HepG2 (cell line): ENCODE measurements at regions not wholly inside any gene's neighbourhood (a gene's known extent, or its start where the extent isn't known, plus 50 kb on each side); places are given as distances from the start of the nearest gene placed in this dataset.

Experiments
- ATAC-seq: fragments of 200-7000 bp; cut with Tn5 transposase; 3 replicates; pipeline ENCODE4 v1.9.1; 2020; ENCODE audit warnings: mild to moderate bottlenecking, moderate library complexity
- BruUV-seq: library from RNA; stranded (reverse); fragments of 400-500 nt; replicated peaks from 2 replicates; lab custom pipeline; 2021; lab: Mats Ljungman, UMichigan
- CTCF ChIA-PET: fragments of 300-600 bp; formaldehyde crosslinking; extraction: SDS; loops from one replicate; lab custom pipeline; 2021; ENCODE audit warnings: low total read pairs, inconsistent platforms, low intra/inter-chr PET ratio; lab: Yijun Ruan, JAX
- POLR2A ChIA-PET: fragments of 350-600 bp; sonication (Branson Sonifier 250); formaldehyde crosslinking; loops from one replicate; lab custom pipeline; 2020; ENCODE audit warnings: antibody characterized with exemption, inconsistent platforms; lab: Yijun Ruan, JAX
- DNase-seq: peaks from one replicate; pipeline ENCODE4 v3.0.0-alpha.2; 2015; ENCODE audit warnings: low spot score
- FAIRE-seq: peaks from 3 replicates; lab custom pipeline; 2011; peaks lifted over from hg19 to GRCh38; lab: Jason Lieb, UNC
- H2AFZ ChIP-seq: one replicate; pipeline ENCODE4 v1.6.1; 2011; ENCODE audit warnings: low read length, inconsistent platforms
- H3K27ac ChIP-seq: fragments of 300-600 bp; 3 replicates; pipeline ENCODE4 v1.8.0; 2011; ENCODE audit warnings: mixed run types, mild to moderate bottlenecking, mixed read lengths, low read length, inconsistent platforms; ENCODE audit not compliant: insufficient read depth; ENCODE audit errors: extremely low read length
- H3K27me3 ChIP-seq, 2 experiments: fragments of 200-600 bp in 1 of 2; 2 replicates in 1 of 2; 3 replicates in 1 of 2; pipeline versions ENCODE4 v1.6.0 to v1.8.0; 2011; ENCODE audit warnings: low read length in 2 of 2, mild to moderate bottlenecking in 2 of 2, moderate library complexity in 2 of 2, inconsistent platforms in 1 of 2; ENCODE audit not compliant: insufficient read depth in 2 of 2, control insufficient read depth in 1 of 2
- H3K36me3 ChIP-seq, 2 experiments: fragments of 200-600 bp in 1 of 2; replicated peaks in 1 of 2; 2 replicates in 1 of 2; 3 replicates in 1 of 2; pipeline versions ENCODE4 v1.5.1 to v1.8.0; 2011; ENCODE audit warnings: low read length in 2 of 2, inconsistent platforms in 1 of 2; ENCODE audit not compliant: insufficient read depth in 2 of 2, control insufficient read depth in 1 of 2
- H3K4me1 ChIP-seq: 2 replicates; pipeline ENCODE4 v1.5.1; 2012; ENCODE audit warnings: low read length, inconsistent platforms; ENCODE audit not compliant: insufficient read depth
- H3K4me2 ChIP-seq: 2 replicates; pipeline ENCODE4 v1.6.0; 2011; ENCODE audit warnings: low read depth, low read length, inconsistent platforms
- H3K4me3 ChIP-seq, 3 experiments: fragments of 200-600 bp in 1 of 3; sonication (generic), shearing (Covaris generic) in 1 of 3; replicated peaks in 1 of 3; 2 replicates each; pipeline ENCODE4 v1.5.1; 2011 to 2016; ENCODE audit warnings: low read length in 3 of 3, inconsistent platforms in 2 of 3, low read depth in 2 of 3, mild to moderate bottlenecking in 2 of 3, control low read depth in 1 of 3, mixed read lengths in 1 of 3; ENCODE audit not compliant: insufficient read depth in 1 of 3
- H3K79me2 ChIP-seq: one replicate; pipeline ENCODE4 v1.6.1; 2011; ENCODE audit warnings: low read length, inconsistent platforms; ENCODE audit not compliant: insufficient read depth
- H3K9ac ChIP-seq: 2 replicates; pipeline ENCODE4 v1.6.0; 2011; ENCODE audit warnings: mild to moderate bottlenecking, low read depth, low read length, inconsistent platforms; ENCODE audit not compliant: insufficient read depth
- H3K9me3 ChIP-seq: 2 replicates; pipeline ENCODE4 v1.5.1; 2012; ENCODE audit warnings: mild to moderate bottlenecking, low read length
- H4K20me1 ChIP-seq: 2 replicates; pipeline ENCODE4 v1.6.0; 2011; ENCODE audit warnings: inconsistent platforms, mild to moderate bottlenecking, low read length, moderate library complexity; ENCODE audit not compliant: insufficient read depth
- AHDC1 ChIP-seq: sonication (generic); formaldehyde crosslinking; IDR thresholded peaks from 2 replicates; pipeline ENCODE4 v1.5.1; 2020; ENCODE audit warnings: mild to moderate bottlenecking, missing genetic modification reagents, borderline replicate concordance
- MAF1 ChIP-seq: sonication (generic); formaldehyde crosslinking; IDR thresholded peaks from 2 replicates; pipeline ENCODE4 v1.5.0; 2020; ENCODE audit warnings: missing genetic modification reagents, borderline replicate concordance
- MEIS1 ChIP-seq: sonication (generic); formaldehyde crosslinking; IDR thresholded peaks from 2 replicates; pipeline ENCODE4 v1.9.0; 2021; ENCODE audit warnings: mild to moderate bottlenecking, missing genetic modification reagents, moderate library complexity, borderline replicate concordance
- SSRP1 ChIP-seq: IDR thresholded peaks from 2 replicates; pipeline ENCODE4 v1.6.1; 2016; ENCODE audit warnings: control low read depth
- THRA ChIP-seq: sonication (generic); formaldehyde crosslinking; IDR thresholded peaks from 2 replicates; pipeline ENCODE4 v1.4.0; 2020; ENCODE audit warnings: missing genetic modification reagents, borderline replicate concordance
- TOE1 ChIP-seq: sonication (generic); formaldehyde crosslinking; IDR thresholded peaks from 2 replicates; pipeline ENCODE4 v1.4.0; 2020; ENCODE audit warnings: mild to moderate bottlenecking, missing genetic modification reagents
- ZBTB2 ChIP-seq: sonication (generic); formaldehyde crosslinking; IDR thresholded peaks from 2 replicates; pipeline ENCODE4 v1.8.0; 2022; ENCODE audit warnings: low read depth, missing genetic modification reagents
- ZFP36L2 ChIP-seq: sonication (generic); formaldehyde crosslinking; IDR thresholded peaks from 2 replicates; pipeline ENCODE4 v1.4.0; 2020; ENCODE audit warnings: missing genetic modification reagents
- ZGPAT ChIP-seq: IDR thresholded peaks from 2 replicates; pipeline ENCODE4 v1.6.1; 2016; ENCODE audit warnings: mild to moderate bottlenecking
- ZNF253 ChIP-seq: sonication (generic); formaldehyde crosslinking; IDR thresholded peaks from 2 replicates; pipeline ENCODE4 v1.8.0; 2022; ENCODE audit warnings: mild to moderate bottlenecking, missing genetic modification reagents, borderline replicate concordance
- ZNF589 ChIP-seq: sonication (generic); formaldehyde crosslinking; conservative IDR thresholded peaks from 2 replicates; pipeline ENCODE4 v1.8.0; 2022; ENCODE audit warnings: mild to moderate bottlenecking, moderate library complexity, missing genetic modification reagents
- ZNF607 ChIP-seq: sonication (generic); formaldehyde crosslinking; IDR thresholded peaks from 2 replicates; pipeline ENCODE4 v1.5.1; 2020; ENCODE audit warnings: missing genetic modification reagents, mild to moderate bottlenecking, borderline replicate concordance
- WGBS: methylation state at CpG from one replicate; pipeline ENCODE4 v1.1.6; 2017; ENCODE audit warnings: low lambda C conversion rate; 5-methylcytosine and 5-hydroxymethylcytosine counted together
- in situ Hi-C: cut with HindIII; loops from 2 replicates; pipeline ENCODE4 v1.10.0; 2017; ENCODE audit warnings: low pct_unique_long_range_greater_than_20kb; ENCODE audit not compliant: extremely low pct_ligation_motif_present
- intact Hi-C: fragments of 100-400 bp; cut with micrococcal nuclease; formaldehyde crosslinking; loops from one replicate; pipeline ENCODE4 v1.10.0; 2022; ENCODE audit not compliant: unreplicated experiment

- ChIA-PET CTCF (no interaction called here), POLR2A (no interaction called here)
- intact Hi-C loops: no loop called here
- no peak overlapping the region for H3K9ac ChIP-seq
- FAIRE-seq: no peak
- H3K79me2 ChIP-seq: no peaks in the 10 kb centered on the region
- no TSS peak for BruUV-seq
- no peaks in the 10 kb centered on the region for H3K4me1 ChIP-seq
- no peaks in the 10 kb centered on the region for H4K20me1 ChIP-seq
- H3K4me3 ChIP-seq: no peak overlapping the region
- H3K9me3 ChIP-seq: no peaks in the 10 kb centered on the region
- H3K27me3 ChIP-seq: no peaks in the 10 kb centered on the region; a peak in 1 of 5 replicates
- 29% methylated on average over 4 of the region's 4 CpGs for WGBS
- no peak for DNase-seq
- no peak overlapping the region for H2AFZ ChIP-seq
- no peak for ATAC-seq
- TF ChIP-seq ZBTB2 (CRISPR knock-in tag): no peak
- TF ChIP-seq AHDC1 (CRISPR knock-in tag): no peak
- TF ChIP-seq SSRP1 (CRISPR knock-in tag): no peak
- no peak for TF ChIP-seq ZNF589
- no peak for TF ChIP-seq ZFP36L2 (CRISPR knock-in tag)
- no peak for TF ChIP-seq TOE1
- TF ChIP-seq MAF1 (CRISPR knock-in tag): no peak
- TF ChIP-seq ZGPAT (CRISPR knock-in tag): no peak
- no peak for TF ChIP-seq ZNF607 (CRISPR knock-in tag)
- TF ChIP-seq THRA: no peak
- no peak for TF ChIP-seq MEIS1 (CRISPR knock-in tag)
- TF ChIP-seq ZNF253 (CRISPR knock-in tag): no peak
- no peak overlapping the region for H3K4me2 ChIP-seq
- H3K36me3 ChIP-seq: no peaks in the 10 kb centered on the region
- in situ Hi-C loops: no loop called here
- H3K27ac ChIP-seq: no peak overlapping the region
These were observed 128.1 kb upstream of the IL12A start for GRCh38 chr3:159860269-159861116.
